ENCODE measurements at regions not wholly inside any gene's neighbourhood (a gene's known extent, or its start where the extent isn't known, plus 50 kb on each side); places are given as distances from the start of the nearest gene placed in this dataset.

DNA sequence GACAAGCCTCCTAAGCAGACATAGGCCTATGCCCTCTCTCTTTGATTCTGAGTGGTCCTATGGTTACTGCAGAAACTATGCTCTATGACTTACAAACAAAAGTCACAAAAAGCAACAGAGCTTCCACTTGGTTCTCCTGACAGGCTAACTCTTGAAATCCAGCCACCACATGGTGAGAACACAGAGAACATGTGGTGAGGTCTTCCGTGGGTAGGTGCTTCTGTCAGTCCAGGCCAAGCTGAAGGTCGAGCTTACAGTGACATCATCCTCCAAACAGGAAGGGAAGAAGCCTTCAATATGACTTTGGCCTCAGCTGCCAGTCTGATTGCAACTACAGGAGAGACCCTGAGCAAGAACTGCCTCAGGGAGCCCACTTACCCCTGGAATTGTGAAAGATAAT lies 265.5 kb downstream of the TBX18 start:
- TF ChIP-seq, protein P1, sequence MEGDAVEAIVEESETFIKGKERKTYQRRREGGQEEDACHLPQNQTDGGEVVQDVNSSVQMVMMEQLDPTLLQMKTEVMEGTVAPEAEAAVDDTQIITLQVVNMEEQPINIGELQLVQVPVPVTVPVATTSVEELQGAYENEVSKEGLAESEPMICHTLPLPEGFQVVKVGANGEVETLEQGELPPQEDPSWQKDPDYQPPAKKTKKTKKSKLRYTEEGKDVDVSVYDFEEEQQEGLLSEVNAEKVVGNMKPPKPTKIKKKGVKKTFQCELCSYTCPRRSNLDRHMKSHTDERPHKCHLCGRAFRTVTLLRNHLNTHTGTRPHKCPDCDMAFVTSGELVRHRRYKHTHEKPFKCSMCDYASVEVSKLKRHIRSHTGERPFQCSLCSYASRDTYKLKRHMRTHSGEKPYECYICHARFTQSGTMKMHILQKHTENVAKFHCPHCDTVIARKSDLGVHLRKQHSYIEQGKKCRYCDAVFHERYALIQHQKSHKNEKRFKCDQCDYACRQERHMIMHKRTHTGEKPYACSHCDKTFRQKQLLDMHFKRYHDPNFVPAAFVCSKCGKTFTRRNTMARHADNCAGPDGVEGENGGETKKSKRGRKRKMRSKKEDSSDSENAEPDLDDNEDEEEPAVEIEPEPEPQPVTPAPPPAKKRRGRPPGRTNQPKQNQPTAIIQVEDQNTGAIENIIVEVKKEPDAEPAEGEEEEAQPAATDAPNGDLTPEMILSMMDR (IDR thresholded peaks at IDR 0.05; ENCODE audit: low read depth, low read length, poor library complexity, severe bottlenecking): no peak
- TF ChIP-seq EZH2phosphoT487 (IDR thresholded peaks at IDR 0.05; ENCODE audit: borderline replicate concordance, low read length): no peak
